Esophagus muscularis mucosa (tissue), 4 donors: ENCODE measurements at regions not wholly inside any gene's neighbourhood (a gene's known extent, or its start where the extent isn't known, plus 50 kb on each side); places are given as distances from the start of the nearest gene placed in this dataset.

ENCODE experiments used
- EP300 ChIP-seq: sonication (generic); formaldehyde crosslinking; IDR thresholded peaks from one replicate; pipeline ENCODE4 v1.6.1; 2017; ENCODE audit warnings: antibody characterized with exemption
- POLR2A ChIP-seq: fragments of 450-650 bp; IDR thresholded peaks from one replicate; pipeline ENCODE4 v1.6.1; 2017; ENCODE audit warnings: antibody characterized with exemption, moderate library complexity, mild to moderate bottlenecking, low read depth
- POLR2AphosphoS5 ChIP-seq, 2 donors: sonication (generic); formaldehyde crosslinking; IDR thresholded peaks; one replicate each; pipeline ENCODE4 v1.6.1; 2017; ENCODE audit warnings: antibody characterized with exemption in 2 of 2
- TF ChIP-seq, protein P1 (sequence below), 3 experiments: fragments of 200-600 bp in 2 of 3; fragments of 450-650 bp in 1 of 3; sonication (generic) in 2 of 3; IDR thresholded peaks; one replicate each; pipeline ENCODE4 v1.5.1; 2017 to 2019; ENCODE audit warnings: antibody characterized with exemption in 3 of 3, mild to moderate bottlenecking in 2 of 3, moderate library complexity in 1 of 3

DNA sequence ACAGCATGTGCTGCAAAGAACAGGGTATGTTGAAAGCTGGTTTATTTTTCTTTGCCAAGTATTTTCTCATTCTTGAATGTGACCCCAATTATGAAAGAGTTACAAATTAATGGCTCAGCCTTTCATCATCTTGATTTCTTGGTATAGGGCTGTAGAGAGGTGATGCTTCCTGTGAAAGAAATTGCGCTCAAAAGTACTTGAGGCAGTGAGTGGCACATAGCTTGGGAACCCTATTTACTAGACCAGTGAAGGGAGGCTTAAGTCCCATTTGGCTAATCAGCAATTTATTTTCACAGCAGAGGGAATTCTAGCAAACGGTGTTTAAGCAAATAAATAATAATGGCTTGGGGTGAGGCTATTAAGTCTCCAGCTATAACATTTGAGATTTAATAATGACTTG is 153.9 kb upstream of the MIS18BP1 start:
- TF ChIP-seq, protein P1, sequence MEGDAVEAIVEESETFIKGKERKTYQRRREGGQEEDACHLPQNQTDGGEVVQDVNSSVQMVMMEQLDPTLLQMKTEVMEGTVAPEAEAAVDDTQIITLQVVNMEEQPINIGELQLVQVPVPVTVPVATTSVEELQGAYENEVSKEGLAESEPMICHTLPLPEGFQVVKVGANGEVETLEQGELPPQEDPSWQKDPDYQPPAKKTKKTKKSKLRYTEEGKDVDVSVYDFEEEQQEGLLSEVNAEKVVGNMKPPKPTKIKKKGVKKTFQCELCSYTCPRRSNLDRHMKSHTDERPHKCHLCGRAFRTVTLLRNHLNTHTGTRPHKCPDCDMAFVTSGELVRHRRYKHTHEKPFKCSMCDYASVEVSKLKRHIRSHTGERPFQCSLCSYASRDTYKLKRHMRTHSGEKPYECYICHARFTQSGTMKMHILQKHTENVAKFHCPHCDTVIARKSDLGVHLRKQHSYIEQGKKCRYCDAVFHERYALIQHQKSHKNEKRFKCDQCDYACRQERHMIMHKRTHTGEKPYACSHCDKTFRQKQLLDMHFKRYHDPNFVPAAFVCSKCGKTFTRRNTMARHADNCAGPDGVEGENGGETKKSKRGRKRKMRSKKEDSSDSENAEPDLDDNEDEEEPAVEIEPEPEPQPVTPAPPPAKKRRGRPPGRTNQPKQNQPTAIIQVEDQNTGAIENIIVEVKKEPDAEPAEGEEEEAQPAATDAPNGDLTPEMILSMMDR (IDR thresholded peaks at IDR 0.05), result no peak
- no peak for TF ChIP-seq EP300
- no peak for TF ChIP-seq POLR2AphosphoS5 (IDR thresholded peaks at IDR 0.05)
- no peak for TF ChIP-seq POLR2A
